NCI-H82 treated with DMSO at 0.1 percent for 48 hours (cell line): ENCODE measurements at regions not wholly inside any gene's neighbourhood (a gene's known extent, or its start where the extent isn't known, plus 50 kb on each side); places are given as distances from the start of the nearest gene placed in this dataset.
"Not testable (repeated sequence)": the region's sequence is repeated elsewhere in the genome, so short reads cannot be mapped to it uniquely, and the experiment has no call there.

Experiments used
- DNase-seq: peaks from one replicate; lab custom pipeline; 2025; ENCODE audit not compliant: unreplicated experiment; lab: John Stamatoyannopoulos, UW

DNA sequence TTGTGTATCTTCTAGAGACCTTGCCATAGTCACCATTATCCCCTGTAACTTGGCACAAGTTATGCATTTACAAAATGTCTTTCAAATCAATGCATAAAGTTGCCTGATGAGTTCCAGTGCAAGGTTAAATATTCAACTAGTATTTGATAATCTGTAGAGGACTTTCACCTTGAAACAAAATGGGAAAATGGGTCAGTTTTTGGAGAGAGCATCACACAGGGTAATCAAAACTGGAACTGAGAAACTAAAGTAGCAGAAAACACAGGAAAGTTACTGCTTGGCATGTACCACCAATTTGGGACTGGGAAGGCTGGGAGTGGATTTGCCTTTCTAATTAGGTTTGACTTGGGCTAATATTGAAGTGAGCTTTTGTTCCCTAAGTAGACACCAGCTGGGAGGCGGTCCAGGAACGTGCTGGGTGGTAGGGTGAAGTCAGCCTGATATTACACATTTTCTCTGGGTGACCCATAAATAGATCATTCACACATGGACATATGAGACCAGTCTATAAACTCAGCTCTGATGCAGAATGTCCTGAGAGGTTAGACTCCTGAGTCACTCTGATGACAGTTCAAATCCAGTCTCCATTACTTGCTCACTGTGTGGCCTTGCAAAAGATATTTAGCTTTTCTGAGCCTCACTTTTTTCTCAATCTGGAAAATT lies 152.3 kb downstream of the PCTP start:
- DNase-seq, result no peak

GRCh38 chr17:55909776-55910175 lies 158.9 kb downstream of the PCTP start:
- DNase-seq, result no peak

GRCh38 chr17:55911186-55911585 lies 160.3 kb downstream of the PCTP start:
- no peak for DNase-seq

- no peak for DNase-seq
Measured at GRCh38 chr17:55925440-55925839, 174.6 kb downstream of the PCTP start.

DNA sequence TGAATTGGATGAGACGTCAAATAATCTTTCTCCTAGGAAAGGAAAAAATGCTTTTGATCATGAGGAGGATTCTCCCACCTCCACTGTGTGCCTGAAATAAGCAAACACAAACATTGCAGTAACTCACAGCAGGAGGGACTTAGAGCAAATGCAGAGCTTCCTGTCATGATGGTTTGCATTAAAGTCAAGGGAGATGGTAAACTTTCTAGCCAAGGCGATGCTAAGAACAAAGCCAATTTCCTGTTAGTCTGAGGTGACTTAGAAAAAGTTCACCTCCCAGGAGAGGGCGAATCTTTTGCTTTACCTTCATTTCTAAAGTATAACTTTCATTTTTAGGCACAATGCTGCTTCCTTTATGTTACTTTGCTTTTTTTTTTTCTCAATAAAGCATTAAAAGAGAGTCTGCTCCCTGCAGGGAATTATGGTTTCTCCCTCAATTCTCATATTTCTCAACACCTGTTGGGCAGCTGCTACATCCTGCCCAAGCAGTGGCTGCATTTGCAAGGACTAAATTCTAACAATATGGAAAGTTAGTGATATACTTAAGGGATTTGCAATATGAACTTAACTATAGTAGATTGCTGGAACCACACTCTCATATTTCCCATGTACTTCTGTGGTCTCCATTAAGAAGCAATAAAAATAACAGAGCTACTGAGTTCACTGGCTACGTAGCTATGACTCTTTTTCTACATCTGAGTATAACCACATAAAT lies 175.6 kb downstream of the PCTP start:
- DNase-seq, result no peak

DNA sequence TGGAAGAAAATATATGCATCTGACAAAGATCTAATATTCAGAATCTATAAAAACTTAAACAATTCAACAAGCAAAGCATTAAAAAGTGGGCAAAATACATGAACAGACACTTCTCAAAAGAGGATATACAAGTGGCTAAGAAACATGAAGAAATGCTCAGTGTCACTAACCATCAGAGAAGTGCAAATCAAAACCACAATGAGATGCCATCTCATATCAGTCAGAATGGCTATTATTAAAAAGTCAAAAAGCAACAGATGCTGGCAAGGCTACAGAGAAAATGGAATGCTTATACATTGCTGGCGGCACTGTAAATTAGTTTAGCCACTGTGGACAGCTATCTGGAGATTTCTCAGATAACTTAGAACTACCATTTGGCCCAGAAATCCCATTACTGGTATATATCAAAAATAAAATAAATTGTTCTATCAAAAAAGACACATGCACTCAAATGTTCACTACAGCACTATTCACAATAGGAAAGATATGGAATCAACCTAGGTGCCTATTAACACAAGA lies 179.5 kb downstream of the PCTP start:
- no peak for DNase-seq

GRCh38 chr17:55931446-55931845 lies 180.6 kb downstream of the PCTP start:
- DNase-seq, result no peak

DNA sequence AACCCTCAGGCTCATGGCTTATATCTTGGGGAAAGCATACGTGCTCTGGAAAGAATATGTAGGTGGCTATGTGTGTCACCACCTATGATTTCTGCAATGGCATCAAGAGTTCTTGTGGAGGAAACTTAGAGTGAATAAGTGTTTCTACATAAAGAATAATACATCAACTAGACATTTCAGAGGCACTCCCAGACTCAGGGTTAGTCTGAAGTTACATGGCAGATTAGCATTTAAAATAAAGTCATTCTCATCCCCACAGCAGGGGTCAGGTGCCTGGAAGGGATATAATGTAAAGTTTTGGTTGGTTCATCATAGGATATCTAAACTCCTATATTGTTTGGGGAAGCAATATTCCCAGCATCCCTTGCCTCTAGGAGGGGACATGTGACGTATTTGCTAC lies 182.1 kb downstream of the PCTP start:
- DNase-seq, result no peak

DNA sequence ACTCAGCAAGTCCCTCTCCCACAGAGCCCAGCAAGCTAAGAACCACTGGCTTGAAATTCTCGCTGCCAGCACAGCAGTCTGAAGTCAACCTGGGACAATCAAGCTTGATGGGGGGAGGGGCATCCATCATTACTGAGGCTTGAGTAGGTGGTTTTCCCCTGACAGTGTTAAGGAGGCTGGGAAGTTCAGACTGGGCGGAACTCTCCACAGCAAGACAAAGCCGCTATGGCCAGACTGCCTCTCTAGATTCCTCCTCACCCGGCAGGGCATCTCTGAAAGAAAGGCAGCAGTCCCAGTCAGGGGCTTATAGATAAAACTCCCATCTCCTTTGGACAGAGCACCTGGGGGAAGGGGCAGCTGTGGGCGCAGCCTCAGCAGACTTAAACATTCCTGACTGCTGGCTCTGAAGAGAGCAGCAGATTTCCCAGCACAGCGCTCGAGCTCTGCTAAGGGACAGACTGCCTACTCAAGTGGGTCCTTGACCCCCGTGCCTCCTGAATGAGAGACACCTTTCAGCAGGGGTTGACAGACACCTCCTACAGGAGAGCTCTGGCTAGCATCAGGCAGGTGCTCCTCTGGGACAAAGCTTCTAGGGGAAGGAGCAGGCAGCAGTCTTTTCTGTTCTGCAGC lies 188.4 kb downstream of the PCTP start:
- not testable (repeated sequence) for DNase-seq

DNA sequence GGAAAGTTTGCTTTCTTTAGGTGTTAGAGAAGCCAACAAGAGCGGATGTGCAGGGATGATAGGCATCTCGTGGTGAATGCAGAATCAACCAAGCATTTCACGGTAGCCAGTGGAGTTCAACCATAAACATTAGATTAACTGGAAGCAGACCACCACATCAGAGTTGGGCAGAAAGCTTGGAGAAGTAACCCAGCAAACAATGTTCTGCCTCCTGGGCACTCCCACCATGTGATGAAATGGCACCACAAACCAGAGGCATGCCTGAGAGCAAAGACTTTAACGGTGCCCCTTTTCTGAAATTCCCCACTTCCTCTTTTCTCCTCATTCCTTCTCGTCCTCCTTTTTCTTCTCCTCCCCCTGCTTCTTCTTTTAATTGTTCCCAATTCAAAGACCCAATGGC lies 193.5 kb upstream of the ANKFN1 start:
- no peak for DNase-seq

DNA sequence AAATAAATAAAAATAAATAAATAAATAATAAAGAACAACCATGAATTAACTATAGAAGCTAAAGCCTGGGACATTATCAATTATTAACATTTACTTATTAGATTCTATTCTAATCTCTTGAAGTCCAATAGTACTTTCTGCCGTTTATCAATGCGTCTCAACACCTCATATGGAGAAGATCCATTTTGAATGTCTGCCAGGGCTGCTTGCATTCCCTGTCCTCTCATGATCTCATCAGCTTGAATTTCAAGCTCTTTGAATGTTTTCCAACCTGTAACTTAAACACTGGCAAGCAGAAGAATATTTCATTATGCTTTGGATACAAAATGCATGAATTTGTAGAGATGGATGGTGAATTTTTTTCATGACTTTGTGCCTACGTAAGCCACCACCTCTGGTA lies 191.9 kb upstream of the ANKFN1 start:
- no peak for DNase-seq

- DNase-seq, result no peak
Measured at GRCh38 chr17:55962951-55963401, 190.3 kb upstream of the ANKFN1 start.

GRCh38 chr17:55964191-55964590 lies 189.1 kb upstream of the ANKFN1 start:
- DNase-seq, result no peak

DNA sequence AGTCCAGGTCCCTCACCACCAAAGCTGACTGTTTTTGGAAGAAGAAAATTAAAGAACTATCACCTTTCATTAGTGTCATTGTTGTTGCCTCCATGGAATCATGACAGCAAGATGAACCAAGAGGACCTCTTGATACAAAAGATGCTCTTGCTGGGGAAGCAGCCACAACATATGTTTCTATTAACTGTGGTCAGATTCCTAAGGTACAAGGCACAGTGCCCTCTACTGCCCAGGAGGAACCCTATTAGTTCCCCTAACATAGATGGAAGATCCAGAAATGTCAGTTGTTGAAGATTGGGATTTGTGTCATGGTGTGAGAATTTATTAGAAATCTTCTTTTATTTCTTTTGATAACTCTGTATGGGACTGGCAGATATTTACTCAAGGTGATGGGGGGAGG lies 188.2 kb upstream of the ANKFN1 start:
- DNase-seq, result no peak

GRCh38 chr17:55969562-55970324 lies 183.5 kb upstream of the ANKFN1 start:
- no peak for DNase-seq

- DNase-seq, result no peak
Measured at GRCh38 chr17:55978578-55978977, 174.7 kb upstream of the ANKFN1 start.

GRCh38 chr17:55983096-55983495 lies 170.2 kb upstream of the ANKFN1 start:
- DNase-seq, result no peak

DNA sequence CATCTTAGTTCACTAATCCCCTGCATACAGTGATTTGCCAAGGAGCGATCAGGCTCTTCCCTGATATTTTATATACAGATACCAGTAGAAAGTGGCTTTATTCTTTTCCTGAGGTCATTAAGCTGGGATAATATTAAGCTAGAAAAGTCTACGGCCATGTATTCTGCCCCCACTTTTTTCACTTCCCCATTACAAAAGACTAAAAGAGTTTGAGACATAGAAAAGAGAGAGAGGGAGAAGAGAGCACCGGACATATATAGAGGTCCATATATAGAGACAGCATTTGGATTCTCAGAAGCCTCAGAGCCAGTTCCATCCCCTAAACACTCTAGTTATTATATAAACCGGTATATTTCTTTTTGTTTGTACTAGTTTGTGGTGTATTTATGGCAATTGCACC lies 166.5 kb upstream of the ANKFN1 start:
- DNase-seq, result no peak

GRCh38 chr17:55988861-55989260 lies 164.4 kb upstream of the ANKFN1 start:
- no peak for DNase-seq

- DNase-seq, result no peak
Measured at GRCh38 chr17:55990332-55991006, 162.8 kb upstream of the ANKFN1 start.

GRCh38 chr17:55996826-55997225 lies 156.4 kb upstream of the ANKFN1 start:
- DNase-seq, result no peak
